Stimulated activated naive B cell treated with anti-CD40 and anti-IgM and Interleukin-4, amounts not matched to agents 10 μg/mL and 1 μg/mL and 100 μg/mL, for 72 hours (primary cell): ENCODE measurements at regions not wholly inside any gene's neighbourhood (a gene's known extent, or its start where the extent isn't known, plus 50 kb on each side); places are given as distances from the start of the nearest gene placed in this dataset.

ENCODE experiments used
- ATAC-seq, 2 donors: fragments of 150-1000 bp; cut with Tn5 transposase; replicated peaks; 2 replicates each; pipeline ENCODE4 v1.10.0; 2021; ENCODE audit warnings: moderate library complexity in 1 of 2
- DNase-seq: peaks from one replicate; pipeline ENCODE4 v3.0.0; 2021
- H3K27ac Mint-ChIP-seq: one replicate; pipeline ENCODE4 v1.8.0; 2022; ENCODE audit warnings: mild to moderate bottlenecking, mixed read lengths
- H3K27me3 Mint-ChIP-seq, 2 donors: one replicate each; pipeline ENCODE4 v1.8.0; 2022; ENCODE audit warnings: mixed read lengths in 2 of 2
- H3K36me3 Mint-ChIP-seq, 2 donors: one replicate each; pipeline ENCODE4 v1.8.0; 2022; ENCODE audit warnings: mixed read lengths in 2 of 2, mild to moderate bottlenecking in 1 of 2
- H3K4me1 Mint-ChIP-seq, 2 donors: one replicate each; pipeline ENCODE4 v1.8.0; 2022; ENCODE audit warnings: mixed read lengths in 2 of 2, mild to moderate bottlenecking in 1 of 2
- H3K4me3 Mint-ChIP-seq, 2 donors: one replicate each; pipeline ENCODE4 v1.8.0; 2022; ENCODE audit warnings: mild to moderate bottlenecking in 2 of 2, mixed read lengths in 2 of 2, moderate library complexity in 1 of 2
- H3K9me3 Mint-ChIP-seq, 2 donors: one replicate each; pipeline ENCODE4 v1.8.0; 2022; ENCODE audit warnings: mixed read lengths in 2 of 2, mild to moderate bottlenecking in 1 of 2

GRCh38 chr17:71914812-71915211 is 206.0 kb upstream of the SOX9 start:
- ATAC-seq: no peak

GRCh38 chr17:71917715-71918114 is 203.1 kb upstream of the SOX9 start:
- ATAC-seq (no peak), DNase-seq (no peak)
- Mint-ChIP-seq H3K36me3 (no peaks in the 10 kb centered on the region), H3K27me3 (no peaks in the 10 kb centered on the region), H3K27ac (no peak overlapping the region), H3K4me1 (no peaks in the 10 kb centered on the region), H3K4me3 (no peak overlapping the region), H3K9me3 (peaks cover 3 to 7% of the 10 kb centered on the region in 2 donors)

More at GRCh38 chr17:71914812-71915211, 206.0 kb upstream of the SOX9 start:
- DNase-seq: no peak
- peaks cover 0 to 1% of the 10 kb centered on the region in 2 donors for H3K9me3 Mint-ChIP-seq
- no peaks in the 10 kb centered on the region for H3K36me3 Mint-ChIP-seq
- no peaks in the 10 kb centered on the region for H3K27me3 Mint-ChIP-seq
- no peak overlapping the region for H3K4me3 Mint-ChIP-seq
- H3K4me1 Mint-ChIP-seq: no peaks in the 10 kb centered on the region
- H3K27ac Mint-ChIP-seq: no peak overlapping the region

GRCh38 chr17:71919186-71919585 is 201.6 kb upstream of the SOX9 start:
- DNase-seq (no peak), ATAC-seq (no peak)
- H3K9me3 Mint-ChIP-seq: peaks cover 3 to 7% of the 10 kb centered on the region in 2 donors
- no peak overlapping the region for H3K4me3 Mint-ChIP-seq
- H3K4me1 Mint-ChIP-seq: no peaks in the 10 kb centered on the region
- H3K27me3 Mint-ChIP-seq: no peaks in the 10 kb centered on the region
- no peaks in the 10 kb centered on the region for H3K36me3 Mint-ChIP-seq
- no peak overlapping the region for H3K27ac Mint-ChIP-seq

- ATAC-seq: no peak
- no peak overlapping the region for H3K4me3 Mint-ChIP-seq
- H3K27me3 Mint-ChIP-seq: no peaks in the 10 kb centered on the region
- no peaks in the 10 kb centered on the region for H3K4me1 Mint-ChIP-seq
- H3K36me3 Mint-ChIP-seq: no peaks in the 10 kb centered on the region
- peaks cover 3 to 8% of the 10 kb centered on the region in 2 donors for H3K9me3 Mint-ChIP-seq
- no peak for DNase-seq
- H3K27ac Mint-ChIP-seq: no peak overlapping the region
Measured at GRCh38 chr17:71919896-71920295, 200.9 kb upstream of the SOX9 start.

GRCh38 chr17:71921796-71922195 is 199.0 kb upstream of the SOX9 start:
- Mint-ChIP-seq H3K27ac (no peak overlapping the region), H3K9me3 (peaks cover 3 to 8% of the 10 kb centered on the region in 2 donors), H3K27me3 (no peaks in the 10 kb centered on the region), H3K4me1 (no peaks in the 10 kb centered on the region), H3K4me3 (no peak overlapping the region), H3K36me3 (no peaks in the 10 kb centered on the region)
- DNase-seq (no peak), ATAC-seq (no peak)

- Mint-ChIP-seq H3K9me3 (peaks cover 3 to 8% of the 10 kb centered on the region in 2 donors), H3K27me3 (no peaks in the 10 kb centered on the region), H3K36me3 (no peaks in the 10 kb centered on the region), H3K4me3 (no peak overlapping the region), H3K4me1 (no peaks in the 10 kb centered on the region), H3K27ac (no peak overlapping the region)
- ATAC-seq: no peak
- no peak for DNase-seq
Measured at GRCh38 chr17:71922439-71922838, 198.4 kb upstream of the SOX9 start.

GRCh38 chr17:71926746-71927398 is 193.9 kb upstream of the SOX9 start:
- no peaks in the 10 kb centered on the region for H3K4me1 Mint-ChIP-seq
- no peaks in the 10 kb centered on the region for H3K36me3 Mint-ChIP-seq
- H3K27ac Mint-ChIP-seq: no peak overlapping the region
- H3K27me3 Mint-ChIP-seq: no peaks in the 10 kb centered on the region
- DNase-seq (no peak), ATAC-seq (no peak)
- H3K9me3 Mint-ChIP-seq: peaks cover 5 to 6% of the 10 kb centered on the region in 2 donors
- H3K4me3 Mint-ChIP-seq: no peak overlapping the region

GRCh38 chr17:71933306-71933705 is 187.5 kb upstream of the SOX9 start:
- Mint-ChIP-seq H3K27me3 (no peaks in the 10 kb centered on the region), H3K9me3 (peaks cover 4% of the 10 kb centered on the region in 2 donors), H3K4me3 (no peak overlapping the region), H3K4me1 (no peaks in the 10 kb centered on the region), H3K36me3 (no peaks in the 10 kb centered on the region), H3K27ac (no peak overlapping the region)
- no peak for ATAC-seq
- DNase-seq: no peak

- ATAC-seq: no peak
- no peaks in the 10 kb centered on the region for H3K4me1 Mint-ChIP-seq
- H3K4me3 Mint-ChIP-seq: no peak overlapping the region
- no peaks in the 10 kb centered on the region for H3K36me3 Mint-ChIP-seq
- peaks cover 4 to 10% of the 10 kb centered on the region in 2 donors for H3K9me3 Mint-ChIP-seq
- H3K27me3 Mint-ChIP-seq: no peaks in the 10 kb centered on the region
- H3K27ac Mint-ChIP-seq: no peak overlapping the region
- DNase-seq: no peak
Measured at GRCh38 chr17:71934520-71934919, 186.3 kb upstream of the SOX9 start.

- H3K27me3 Mint-ChIP-seq: no peaks in the 10 kb centered on the region
- no peak for DNase-seq
- peaks cover 4 to 15% of the 10 kb centered on the region in 2 donors for H3K9me3 Mint-ChIP-seq
- no peaks in the 10 kb centered on the region for H3K4me1 Mint-ChIP-seq
- no peaks in the 10 kb centered on the region for H3K36me3 Mint-ChIP-seq
- no peak overlapping the region for H3K4me3 Mint-ChIP-seq
- H3K27ac Mint-ChIP-seq: no peak overlapping the region
- no peak for ATAC-seq
Measured at GRCh38 chr17:71935341-71935740, 185.5 kb upstream of the SOX9 start.

GRCh38 chr17:71936977-71937376 is 183.8 kb upstream of the SOX9 start:
- Mint-ChIP-seq H3K4me3 (no peak overlapping the region), H3K27me3 (no peaks in the 10 kb centered on the region), H3K4me1 (no peaks in the 10 kb centered on the region), H3K27ac (no peak overlapping the region), H3K9me3 (peaks cover 2 to 13% of the 10 kb centered on the region in 2 donors), H3K36me3 (no peaks in the 10 kb centered on the region)
- ATAC-seq (no peak), DNase-seq (no peak)

GRCh38 chr17:71937914-71938313 is 182.9 kb upstream of the SOX9 start:
- no peak for DNase-seq
- H3K36me3 Mint-ChIP-seq: no peaks in the 10 kb centered on the region
- no peak overlapping the region for H3K27ac Mint-ChIP-seq
- ATAC-seq: no peak
- no peak overlapping the region for H3K4me3 Mint-ChIP-seq
- no peaks in the 10 kb centered on the region for H3K27me3 Mint-ChIP-seq
- no peaks in the 10 kb centered on the region for H3K4me1 Mint-ChIP-seq
- peaks cover 2 to 13% of the 10 kb centered on the region in 2 donors for H3K9me3 Mint-ChIP-seq

GRCh38 chr17:71938340-71939010 is 182.3 kb upstream of the SOX9 start:
- no peaks in the 10 kb centered on the region for H3K27me3 Mint-ChIP-seq

GRCh38 chr17:71941920-71942319 is 178.9 kb upstream of the SOX9 start:
- Mint-ChIP-seq H3K9me3 (peaks cover 6 to 24% of the 10 kb centered on the region in 2 donors), H3K4me3 (no peak overlapping the region), H3K36me3 (no peaks in the 10 kb centered on the region), H3K27ac (no peak overlapping the region), H3K27me3 (no peaks in the 10 kb centered on the region), H3K4me1 (no peaks in the 10 kb centered on the region)
- ATAC-seq (no peak), DNase-seq (no peak)

More at GRCh38 chr17:71938340-71939010, 182.3 kb upstream of the SOX9 start:
- H3K36me3 Mint-ChIP-seq: no peaks in the 10 kb centered on the region
- no peak for ATAC-seq
- no peak overlapping the region for H3K4me3 Mint-ChIP-seq
- DNase-seq: no peak
- H3K9me3 Mint-ChIP-seq: peaks cover 3 to 13% of the 10 kb centered on the region in 2 donors
- no peaks in the 10 kb centered on the region for H3K4me1 Mint-ChIP-seq
- no peak overlapping the region for H3K27ac Mint-ChIP-seq

- no peaks in the 10 kb centered on the region for H3K36me3 Mint-ChIP-seq
- no peaks in the 10 kb centered on the region for H3K4me1 Mint-ChIP-seq
- DNase-seq: no peak
- no peak overlapping the region for H3K27ac Mint-ChIP-seq
- no peaks in the 10 kb centered on the region for H3K27me3 Mint-ChIP-seq
- ATAC-seq: no peak
- H3K4me3 Mint-ChIP-seq: no peak overlapping the region
- peaks cover 6 to 24% of the 10 kb centered on the region in 2 donors for H3K9me3 Mint-ChIP-seq
Measured at GRCh38 chr17:71942626-71943025, 178.2 kb upstream of the SOX9 start.
